CD14-positive monocyte (primary cell): ENCODE measurements at regions not wholly inside any gene's neighbourhood (a gene's known extent, or its start where the extent isn't known, plus 50 kb on each side); places are given as distances from the start of the nearest gene placed in this dataset.

ENCODE experiments used
- DNase-seq, 3 donors: peaks; one replicate each; pipeline ENCODE4 v3.0.0-alpha.2; 2011 to 2022
- H2AFZ ChIP-seq: 2 replicates; pipeline ENCODE4 v1.6.0; 2012; ENCODE audit warnings: mild to moderate bottlenecking, low read depth, low read length, inconsistent platforms; ENCODE audit not compliant: insufficient read depth, poor library complexity, severe bottlenecking
- H3K27ac ChIP-seq, 2 donors: 1 replicate in 1 of 2; 2 replicates in 1 of 2; pipeline ENCODE4 v1.5.1; 2012 to 2013; ENCODE audit warnings: low read length in 2 of 2, control low read depth in 1 of 2, inconsistent platforms in 1 of 2, low read depth in 1 of 2, mild to moderate bottlenecking in 1 of 2
- H3K27me3 ChIP-seq, 2 donors: one replicate each; pipeline versions ENCODE4 v1.6.0 to v1.6.1; 2011 to 2013; ENCODE audit warnings: low read length in 2 of 2; ENCODE audit not compliant: control insufficient read depth in 2 of 2, insufficient read depth in 2 of 2
- H3K36me3 ChIP-seq, 2 donors: replicated peaks in 1 of 2; 1 replicate in 1 of 2; 2 replicates in 1 of 2; pipeline versions ENCODE4 v1.5.1 to v1.6.1; 2012 to 2013; ENCODE audit warnings: low read length in 2 of 2, control low read depth in 1 of 2, inconsistent platforms in 1 of 2, mild to moderate bottlenecking in 1 of 2; ENCODE audit not compliant: insufficient read depth in 2 of 2, control insufficient read depth in 1 of 2
- H3K4me1 ChIP-seq, 2 donors: 1 replicate in 1 of 2; 2 replicates in 1 of 2; pipeline versions ENCODE4 v1.5.1 to v1.6.1; 2012 to 2013; ENCODE audit warnings: low read length in 2 of 2, control low read depth in 1 of 2, inconsistent platforms in 1 of 2, mild to moderate bottlenecking in 1 of 2, moderate library complexity in 1 of 2; ENCODE audit not compliant: insufficient read depth in 2 of 2, control insufficient read depth in 1 of 2
- H3K4me2 ChIP-seq: replicated peaks from 2 replicates; pipeline ENCODE3; 2012; ENCODE audit warnings: low read length, moderate library complexity, mild to moderate bottlenecking; ENCODE audit not compliant: poor library complexity, severe bottlenecking; ENCODE audit errors: extremely low read depth
- H3K4me3 ChIP-seq, 3 experiments: fragments of 200-600 bp in 1 of 3; sonication (generic) in 1 of 3; replicated peaks in 1 of 3; 1 replicate in 2 of 3; 2 replicates in 1 of 3; pipeline ENCODE4 v1.5.1; 2011 to 2013; ENCODE audit warnings: low read length in 3 of 3, mild to moderate bottlenecking in 3 of 3, control low read depth in 2 of 3, low read depth in 2 of 3, inconsistent platforms in 1 of 3, moderate library complexity in 1 of 3
- H3K79me2 ChIP-seq: 2 replicates; pipeline ENCODE4 v1.6.0; 2012; ENCODE audit warnings: mild to moderate bottlenecking, control low read depth, inconsistent platforms, low read length, moderate library complexity; ENCODE audit not compliant: insufficient read depth
- H3K9ac ChIP-seq: 2 replicates; pipeline ENCODE4 v1.6.0; 2017; ENCODE audit warnings: low read length, mild to moderate bottlenecking; ENCODE audit not compliant: insufficient read depth, poor library complexity, severe bottlenecking
- H3K9me3 ChIP-seq, 2 donors: replicated peaks in 1 of 2; 1 replicate in 1 of 2; 2 replicates in 1 of 2; pipeline versions ENCODE4 v1.5.1 to v1.6.1; 2012 to 2013; ENCODE audit warnings: low read length in 2 of 2, control low read depth in 1 of 2; ENCODE audit not compliant: control insufficient read depth in 1 of 2, insufficient read depth in 1 of 2
- H4K20me1 ChIP-seq: 2 replicates; pipeline ENCODE4 v1.6.0; 2012; ENCODE audit warnings: mild to moderate bottlenecking, low read length, control low read depth, moderate library complexity; ENCODE audit not compliant: insufficient read depth
- H3K27ac Mint-ChIP-seq, 7 donors: one replicate each; pipeline ENCODE4 v1.8.0; 2020; ENCODE audit warnings: mild to moderate bottlenecking in 7 of 7, mixed read lengths in 7 of 7, moderate library complexity in 6 of 7, inconsistent platforms in 2 of 7
- H3K27me3 Mint-ChIP-seq, 3 donors: one replicate each; pipeline ENCODE4 v1.8.0; 2021 to 2022; ENCODE audit warnings: low read depth in 3 of 3, mild to moderate bottlenecking in 3 of 3, mixed read lengths in 3 of 3, moderate library complexity in 3 of 3, inconsistent platforms in 1 of 3
- H3K36me3 Mint-ChIP-seq, 2 donors: one replicate each; pipeline ENCODE4 v1.8.0; 2020; ENCODE audit warnings: mixed read lengths in 2 of 2, inconsistent platforms in 1 of 2, mild to moderate bottlenecking in 1 of 2
- H3K4me1 Mint-ChIP-seq: one replicate; pipeline ENCODE4 v1.8.0; 2020; ENCODE audit warnings: mild to moderate bottlenecking, mixed read lengths
- H3K4me3 Mint-ChIP-seq, 2 donors: one replicate each; pipeline ENCODE4 v1.8.0; 2020; ENCODE audit warnings: mild to moderate bottlenecking in 2 of 2, mixed read lengths in 2 of 2, moderate library complexity in 1 of 2
- H3K9me3 Mint-ChIP-seq, 7 donors: one replicate each; pipeline ENCODE4 v1.8.0; 2020 to 2022; ENCODE audit warnings: mixed read lengths in 7 of 7, mild to moderate bottlenecking in 6 of 7, moderate library complexity in 6 of 7, inconsistent platforms in 2 of 7
- CTCF ChIP-seq: fragments of 200-600 bp; IDR thresholded peaks from one replicate; pipeline ENCODE4 v1.8.0; 2022; ENCODE audit warnings: antibody characterized with exemption, mild to moderate bottlenecking
- WGBS: methylation state at CpG from one replicate; pipeline ENCODE4 v1.1.5; 2013; ENCODE audit warnings: missing lambda C conversion rate; ENCODE audit not compliant: insufficient coverage; 5-methylcytosine and 5-hydroxymethylcytosine counted together
- intact Hi-C, 2 donors: fragments of 100-400 bp; cut with micrococcal nuclease; formaldehyde crosslinking; loops; one replicate each; pipeline versions ENCODE4 v1.15.0 to v1.15.1; 2023

- Histone ChIP-seq H3K9me3 (no peaks in the 10 kb centered on the region), H2AFZ (no peak overlapping the region), H3K9ac (no peak overlapping the region), H3K36me3 (no peaks in the 10 kb centered on the region), H3K79me2 (no peaks in the 10 kb centered on the region), H3K27me3 (no peaks in the 10 kb centered on the region), H4K20me1 (no peaks in the 10 kb centered on the region), H3K27ac (no peak overlapping the region), H3K4me1 (no peaks in the 10 kb centered on the region), H3K4me3 (no peak overlapping the region), H3K4me2 (no peak overlapping the region)
- Mint-ChIP-seq H3K27ac (no peak overlapping the region), H3K4me3 (no peak overlapping the region), H3K9me3 (peaks cover 0 to 1% (median 0%) of the 10 kb centered on the region in 7 donors), H3K4me1 (peaks cover 9% of the 10 kb centered on the region), H3K36me3 (no peaks in the 10 kb centered on the region), H3K27me3 (no peaks in the 10 kb centered on the region)
- intact Hi-C loops: no loop called here
- DNase-seq: no peak
- TF ChIP-seq CTCF: no peak
- WGBS: 90% methylated on average over 4 of the region's 5 CpGs
Observed at GRCh38 chr6:131348572-131348971, 213.3 kb downstream of the AKAP7 start.

- H3K36me3 Mint-ChIP-seq: no peaks in the 10 kb centered on the region
- peaks cover 0 to 1% (median 0%) of the 10 kb centered on the region in 7 donors for H3K9me3 Mint-ChIP-seq
- no peak overlapping the region for H3K27ac Mint-ChIP-seq
- no peaks in the 10 kb centered on the region for H4K20me1 ChIP-seq
- no peaks in the 10 kb centered on the region for H3K36me3 ChIP-seq
- no peak overlapping the region for H3K4me3 ChIP-seq
- no peaks in the 10 kb centered on the region for H3K4me1 ChIP-seq
- H3K27me3 ChIP-seq: no peaks in the 10 kb centered on the region
- no peaks in the 10 kb centered on the region for H3K79me2 ChIP-seq
- peaks cover 9% of the 10 kb centered on the region for H3K4me1 Mint-ChIP-seq
- H3K9me3 ChIP-seq: no peaks in the 10 kb centered on the region
- intact Hi-C loops: no loop called here
- H3K9ac ChIP-seq: no peak overlapping the region
- no CpG with 5 or more reads among the region's 1 CpG for WGBS
- no peaks in the 10 kb centered on the region for H3K27me3 Mint-ChIP-seq
- no peak for TF ChIP-seq CTCF
- no peak for DNase-seq
- no peak overlapping the region for H2AFZ ChIP-seq
- no peak overlapping the region for H3K27ac ChIP-seq
- H3K4me3 Mint-ChIP-seq: no peak overlapping the region
- H3K4me2 ChIP-seq: no peak overlapping the region
Observed at GRCh38 chr6:131349199-131349598, 213.9 kb downstream of the AKAP7 start.
